M059J (cell line): ENCODE measurements at regions not wholly inside any gene's neighbourhood (a gene's known extent, or its start where the extent isn't known, plus 50 kb on each side); places are given as distances from the start of the nearest gene placed in this dataset.

Experiments
- DNase-seq: peaks from one replicate; pipeline ENCODE4 v3.0.0-alpha.2; 2012; ENCODE audit warnings: low read depth

GRCh38 chr21:20944139-20944538 is 54.1 kb upstream of the NCAM2 start:
- no peak for DNase-seq

- DNase-seq, result no peak
These were observed 51.5 kb upstream of the NCAM2 start for GRCh38 chr21:20946701-20947100.
